ENCODE measurements at regions not wholly inside any gene's neighbourhood (a gene's known extent, or its start where the extent isn't known, plus 50 kb on each side); places are given as distances from the start of the nearest gene placed in this dataset.

DNA sequence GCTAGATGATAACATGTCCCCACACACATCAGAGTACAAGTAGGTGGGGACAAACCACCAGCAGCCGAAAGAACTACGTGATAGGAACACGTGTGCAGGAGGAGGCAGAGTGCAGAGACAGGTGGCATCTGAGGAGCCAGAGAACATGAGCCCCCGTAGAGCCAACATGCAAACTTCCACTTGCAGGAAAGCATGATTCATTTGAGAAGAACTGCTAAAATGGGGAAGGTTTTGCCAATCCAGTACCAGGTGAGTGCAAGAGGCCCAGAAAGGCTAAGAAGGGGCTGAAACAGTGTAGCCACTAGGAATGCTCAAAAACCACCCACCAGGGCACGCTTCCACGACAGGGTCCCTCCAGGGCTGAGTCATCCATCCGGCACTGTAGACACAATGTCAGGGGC is 149.8 kb upstream of the TENM3 start:
- TF ChIP-seq CTCF (IDR thresholded peaks at IDR 0.05) (no peak), POLR2AphosphoS5 (IDR thresholded peaks at IDR 0.05; ENCODE audit: insufficient read depth in 1 of 2, low read depth in 1 of 2) (no peak), POLR2A (IDR thresholded peaks at IDR 0.05) (no peak)

Measured in vagina (tissue), 2 donors.